Thoracic aorta (tissue), 2 donors: ENCODE measurements at regions not wholly inside any gene's neighbourhood (a gene's known extent, or its start where the extent isn't known, plus 50 kb on each side); places are given as distances from the start of the nearest gene placed in this dataset.

Experiments used
- ATAC-seq: fragments of 150-250 bp; one replicate; pipeline ENCODE4 v1.8.0; 2017; ENCODE audit warnings: low read depth; ENCODE audit not compliant: insufficient number of reproducible peaks, low FRiP score
- DNase-seq: peaks from one replicate; pipeline ENCODE4 v3.0.0-alpha.2; 2020; ENCODE audit warnings: low spot score
- H3K27ac ChIP-seq, 2 donors: fragments of 200-600 bp; sonication (generic); 1 replicate in 1 of 2; 2 replicates in 1 of 2; pipeline ENCODE4 v1.5.1; 2016; ENCODE audit warnings: mild to moderate bottlenecking in 2 of 2, moderate library complexity in 2 of 2
- H3K27me3 ChIP-seq: fragments of 200-600 bp; sonication (generic); replicated peaks from 2 replicates; pipeline ENCODE4 v1.6.0; 2016; ENCODE audit warnings: mild to moderate bottlenecking; ENCODE audit not compliant: insufficient read depth
- H3K36me3 ChIP-seq: fragments of 200-600 bp; sonication (generic); one replicate; pipeline ENCODE4 v1.5.1; 2016
- H3K4me1 ChIP-seq, 2 donors: fragments of 200-600 bp; sonication (generic); 1 replicate in 1 of 2; 2 replicates in 1 of 2; pipeline versions ENCODE4 v1.5.1 to v1.6.0; 2016; ENCODE audit warnings: low read depth in 2 of 2, mild to moderate bottlenecking in 1 of 2; ENCODE audit not compliant: control insufficient read depth in 1 of 2
- H3K4me3 ChIP-seq: fragments of 200-600 bp; sonication (generic); 2 replicates; pipeline ENCODE4 v1.5.1; 2016; ENCODE audit warnings: mild to moderate bottlenecking
- H3K9me3 ChIP-seq: fragments of 200-600 bp; sonication (generic); 2 replicates; pipeline ENCODE4 v1.5.1; 2016
- TF ChIP-seq, protein P1 (sequence below): fragments of 200-600 bp; sonication (generic); IDR thresholded peaks from one replicate; pipeline ENCODE4 v1.5.1; 2019; ENCODE audit warnings: antibody characterized with exemption

DNA sequence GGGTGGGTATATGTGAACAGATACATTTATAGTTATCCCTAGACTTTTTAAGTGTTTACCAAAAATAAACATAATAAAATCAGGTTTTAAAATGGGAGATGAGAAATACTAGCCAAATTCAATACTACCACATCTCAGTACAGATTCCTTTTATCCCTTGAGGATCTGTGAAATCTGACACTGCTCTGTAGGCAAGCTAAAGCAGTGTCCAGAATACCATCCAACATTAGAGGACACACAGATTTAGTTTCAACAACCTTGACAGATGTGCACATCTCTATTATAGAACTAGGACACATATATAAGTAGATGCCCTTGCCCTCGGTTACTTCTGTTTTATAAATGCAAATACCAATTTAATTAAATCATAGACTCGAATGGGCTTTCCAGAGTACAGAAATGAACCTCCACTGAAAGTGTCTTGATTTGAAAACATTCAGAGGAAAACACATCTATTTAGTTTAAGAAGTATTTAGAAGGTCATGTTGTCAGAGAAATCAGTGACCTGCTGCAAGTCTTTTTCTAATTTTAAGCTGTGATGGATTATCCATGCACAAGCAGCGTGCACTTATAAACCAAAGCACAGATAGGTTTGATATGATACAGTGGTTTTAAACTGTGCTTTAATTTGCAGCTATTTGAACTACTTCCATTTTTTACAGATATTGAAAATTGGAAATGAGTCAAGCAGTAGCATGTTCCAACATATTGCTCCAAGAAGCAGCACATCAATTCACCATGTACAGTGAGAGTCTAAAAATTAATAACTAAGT is 156.3 kb upstream of the EPHA7 start:
- TF ChIP-seq, protein P1, sequence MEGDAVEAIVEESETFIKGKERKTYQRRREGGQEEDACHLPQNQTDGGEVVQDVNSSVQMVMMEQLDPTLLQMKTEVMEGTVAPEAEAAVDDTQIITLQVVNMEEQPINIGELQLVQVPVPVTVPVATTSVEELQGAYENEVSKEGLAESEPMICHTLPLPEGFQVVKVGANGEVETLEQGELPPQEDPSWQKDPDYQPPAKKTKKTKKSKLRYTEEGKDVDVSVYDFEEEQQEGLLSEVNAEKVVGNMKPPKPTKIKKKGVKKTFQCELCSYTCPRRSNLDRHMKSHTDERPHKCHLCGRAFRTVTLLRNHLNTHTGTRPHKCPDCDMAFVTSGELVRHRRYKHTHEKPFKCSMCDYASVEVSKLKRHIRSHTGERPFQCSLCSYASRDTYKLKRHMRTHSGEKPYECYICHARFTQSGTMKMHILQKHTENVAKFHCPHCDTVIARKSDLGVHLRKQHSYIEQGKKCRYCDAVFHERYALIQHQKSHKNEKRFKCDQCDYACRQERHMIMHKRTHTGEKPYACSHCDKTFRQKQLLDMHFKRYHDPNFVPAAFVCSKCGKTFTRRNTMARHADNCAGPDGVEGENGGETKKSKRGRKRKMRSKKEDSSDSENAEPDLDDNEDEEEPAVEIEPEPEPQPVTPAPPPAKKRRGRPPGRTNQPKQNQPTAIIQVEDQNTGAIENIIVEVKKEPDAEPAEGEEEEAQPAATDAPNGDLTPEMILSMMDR: no peak
- no peak overlapping the region for H3K27ac ChIP-seq
- no peak for ATAC-seq

DNA sequence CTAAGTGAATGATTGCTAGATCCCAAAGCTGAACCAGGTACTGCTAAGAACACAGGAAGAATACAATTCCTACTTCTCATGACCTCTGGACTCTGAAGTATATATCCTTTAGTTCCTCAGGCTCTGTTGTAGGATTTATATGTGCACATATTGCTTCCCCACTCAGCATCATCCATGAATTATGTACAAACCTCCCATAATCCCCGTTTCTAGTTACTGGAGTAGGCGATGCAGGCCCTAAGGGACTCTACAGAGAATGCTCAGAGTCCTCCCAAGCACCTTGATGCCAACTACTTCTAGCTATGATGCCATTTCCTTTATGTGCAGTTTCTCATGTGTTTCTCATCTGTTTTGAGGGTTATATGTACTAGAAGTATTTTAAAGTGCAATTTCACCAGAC is 154.9 kb upstream of the EPHA7 start:
- Histone ChIP-seq H3K36me3 (no peaks in the 10 kb centered on the region), H3K27me3 (no peaks in the 10 kb centered on the region), H3K4me3 (no peak overlapping the region), H3K9me3 (no peaks in the 10 kb centered on the region), H3K4me1 (no peaks in the 10 kb centered on the region), H3K27ac (no peak overlapping the region)
- DNase-seq: no peak
- no peak for ATAC-seq
- TF ChIP-seq, protein P1: no peak

More for the DNA sequence above, 156.3 kb upstream of the EPHA7 start:
- Histone ChIP-seq H3K36me3 (no peaks in the 10 kb centered on the region), H3K9me3 (no peaks in the 10 kb centered on the region), H3K4me3 (no peak overlapping the region), H3K4me1 (no peaks in the 10 kb centered on the region), H3K27me3 (no peaks in the 10 kb centered on the region)
- DNase-seq: no peak

DNA sequence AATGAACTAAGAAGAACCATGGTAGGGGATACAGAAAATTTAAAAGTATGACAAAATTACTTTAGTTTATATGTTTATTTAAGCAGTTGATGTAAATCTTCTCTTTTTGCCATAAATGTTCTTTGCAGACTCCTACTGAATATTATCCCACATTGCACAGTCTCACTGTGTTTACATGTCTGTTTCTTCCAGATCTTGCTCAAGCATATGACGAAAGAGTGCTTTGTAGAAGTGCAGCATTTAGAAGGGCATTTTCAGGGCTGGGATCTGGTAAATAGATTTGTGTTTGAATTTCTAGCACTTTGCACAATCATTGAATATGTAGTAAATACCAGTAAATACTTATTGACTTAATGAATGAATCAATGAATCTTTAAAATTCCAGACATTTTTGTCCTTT is 152.0 kb upstream of the EPHA7 start:
- no peaks in the 10 kb centered on the region for H3K36me3 ChIP-seq
- H3K4me3 ChIP-seq: no peak overlapping the region
- ATAC-seq: no peak
- no peaks in the 10 kb centered on the region for H3K4me1 ChIP-seq
- H3K27ac ChIP-seq: no peak overlapping the region
- DNase-seq: no peak
- H3K9me3 ChIP-seq: no peaks in the 10 kb centered on the region
- TF ChIP-seq, protein P1: no peak
- H3K27me3 ChIP-seq: no peaks in the 10 kb centered on the region

DNA sequence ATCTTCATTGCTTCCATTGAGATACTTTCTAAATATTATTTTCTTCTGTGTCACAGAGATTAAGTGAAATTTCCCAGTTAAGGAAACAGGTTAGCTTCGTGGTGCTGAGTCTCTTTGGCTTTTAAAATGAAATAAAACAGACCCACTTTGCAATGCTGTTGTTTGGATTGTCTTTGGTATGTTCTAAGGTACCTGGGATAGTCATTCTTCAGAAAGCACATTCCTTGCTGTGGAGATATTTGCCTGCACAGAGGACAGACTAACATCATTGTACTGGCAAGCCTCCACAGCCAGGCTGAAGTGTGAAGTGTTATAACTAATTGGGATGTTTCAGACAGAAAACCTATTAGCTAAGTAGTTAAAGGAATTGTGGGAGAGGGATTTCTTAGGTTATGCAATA is 148.8 kb upstream of the EPHA7 start:
- Histone ChIP-seq H3K4me3 (no peak overlapping the region), H3K4me1 (no peaks in the 10 kb centered on the region), H3K27ac (no peak overlapping the region), H3K36me3 (no peaks in the 10 kb centered on the region), H3K27me3 (no peaks in the 10 kb centered on the region), H3K9me3 (no peaks in the 10 kb centered on the region)
- no peak for DNase-seq
- TF ChIP-seq, protein P1: no peak
- no peak for ATAC-seq

DNA sequence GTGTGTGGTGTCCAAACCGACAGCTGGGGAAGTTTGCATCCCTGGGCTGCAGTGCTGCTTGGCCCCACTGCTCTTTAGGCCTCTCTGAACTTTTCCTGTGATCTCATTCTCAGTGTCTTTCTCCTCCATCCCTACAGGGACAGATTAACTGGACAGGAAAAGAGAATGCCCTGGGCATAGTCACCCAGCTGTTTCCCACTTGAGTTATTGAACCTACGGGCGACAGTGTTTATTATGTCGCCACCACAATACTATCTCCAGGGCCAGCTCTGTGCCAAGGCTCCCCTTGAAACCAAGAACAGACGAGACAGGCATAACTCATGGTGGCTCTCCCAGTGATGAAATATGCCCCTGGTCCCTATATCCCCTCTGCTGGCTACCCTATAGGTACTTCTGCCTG is 147.8 kb upstream of the EPHA7 start:
- TF ChIP-seq, protein P1: no peak
- DNase-seq (no peak), ATAC-seq (no peak)
- no peaks in the 10 kb centered on the region for H3K4me1 ChIP-seq
- no peaks in the 10 kb centered on the region for H3K36me3 ChIP-seq
- H3K9me3 ChIP-seq: no peaks in the 10 kb centered on the region
- no peak overlapping the region for H3K4me3 ChIP-seq
- H3K27me3 ChIP-seq: no peaks in the 10 kb centered on the region
- no peak overlapping the region for H3K27ac ChIP-seq
